OCI-LY7 (cell line): ENCODE measurements at regions not wholly inside any gene's neighbourhood (a gene's known extent, or its start where the extent isn't known, plus 50 kb on each side); places are given as distances from the start of the nearest gene placed in this dataset.

Source experiments
- BruUV-seq: library from RNA; stranded (reverse); fragments of 400-500 nt; replicated peaks from 2 replicates; lab custom pipeline; 2021; lab: Mats Ljungman, UMichigan
- CTCF ChIA-PET: fragments of 300-600 bp; sonication (Branson Sonifier 250); formaldehyde crosslinking; loops from one replicate; lab custom pipeline; 2022; ENCODE audit warnings: antibody characterized with exemption; ENCODE audit not compliant: unreplicated experiment; lab: Charles Lee
- POLR2A ChIA-PET: fragments of 300-600 bp; sonication (Branson Sonifier 250); formaldehyde crosslinking; loops from one replicate; lab custom pipeline; 2022; ENCODE audit warnings: antibody characterized with exemption; lab: Charles Lee
- DNase-seq: peaks from one replicate; pipeline ENCODE4 v3.0.0-alpha.2; 2015; ENCODE audit warnings: low spot score
- H2AFZ ChIP-seq: fragments of 200-600 bp; sonication (generic), shearing (Covaris generic); 2 replicates; pipeline ENCODE4 v1.6.1; 2014; ENCODE audit warnings: mild to moderate bottlenecking, antibody characterized with exemption, low read length, moderate library complexity
- H3K27ac ChIP-seq: fragments of 200-600 bp; sonication (generic); 2 replicates; pipeline ENCODE4 v1.5.1; 2014; ENCODE audit warnings: mixed run types, low read depth, mild to moderate bottlenecking, moderate library complexity, low read length, inconsistent platforms; ENCODE audit not compliant: poor library complexity, severe bottlenecking
- H3K36me3 ChIP-seq: fragments of 200-600 bp; sonication (generic); 2 replicates; pipeline ENCODE4 v1.6.1; 2014; ENCODE audit warnings: mild to moderate bottlenecking, antibody characterized with exemption, low read length, moderate library complexity, mixed read lengths; ENCODE audit not compliant: insufficient read depth
- H3K4me1 ChIP-seq: fragments of 200-600 bp; sonication (generic); 2 replicates; pipeline ENCODE4 v1.5.1; 2014; ENCODE audit warnings: mild to moderate bottlenecking, low read length; ENCODE audit not compliant: insufficient read depth, poor library complexity, severe bottlenecking
- H3K4me2 ChIP-seq: fragments of 200-600 bp; sonication (generic); 2 replicates; pipeline ENCODE4 v1.6.1; 2014; ENCODE audit warnings: mild to moderate bottlenecking, low read length
- H3K4me3 ChIP-seq: fragments of 200-600 bp; sonication (generic); 2 replicates; pipeline ENCODE4 v1.5.1; 2014; ENCODE audit warnings: mild to moderate bottlenecking, low read depth, low read length; ENCODE audit not compliant: poor library complexity, severe bottlenecking
- H3K79me2 ChIP-seq: fragments of 200-600 bp; sonication (generic); 2 replicates; pipeline ENCODE4 v1.6.1; 2016; ENCODE audit warnings: low read depth, mild to moderate bottlenecking, low read length, moderate library complexity, mixed read lengths; ENCODE audit not compliant: insufficient read depth
- H3K9me2 ChIP-seq: fragments of 200-600 bp; sonication (generic); 2 replicates; pipeline ENCODE4 v1.6.1; 2016; ENCODE audit warnings: mild to moderate bottlenecking, low read length, mixed read lengths; ENCODE audit not compliant: insufficient read depth
- H3K9me3 ChIP-seq: fragments of 200-600 bp; sonication (generic); 2 replicates; pipeline ENCODE4 v1.6.1; 2014; ENCODE audit warnings: mild to moderate bottlenecking, mixed run types, low read length, mixed read lengths
- H4K20me1 ChIP-seq: fragments of 200-600 bp; sonication (generic); 2 replicates; pipeline ENCODE4 v1.6.1; 2014; ENCODE audit warnings: mild to moderate bottlenecking, antibody characterized with exemption, low read length, moderate library complexity, mixed read lengths; ENCODE audit not compliant: insufficient read depth
- CTCF ChIP-seq: fragments of 200-600 bp; sonication (generic); conservative IDR thresholded peaks from 2 replicates; pipeline ENCODE4 v1.5.1; 2014; ENCODE audit warnings: mild to moderate bottlenecking, antibody characterized with exemption, low read length, moderate library complexity, mixed read lengths
- EZH2phosphoT487 ChIP-seq: fragments of 200-600 bp; sonication (generic); IDR thresholded peaks from 2 replicates; pipeline ENCODE4 v1.6.1; 2018; ENCODE audit warnings: low read depth, borderline replicate concordance, mild to moderate bottlenecking, mixed run types, antibody characterized with exemption, low read length, moderate library complexity, mixed read lengths
- intact Hi-C: fragments of 100-400 bp; cut with micrococcal nuclease; formaldehyde crosslinking; loops from one replicate; pipeline ENCODE4 v1.10.0; 2022; ENCODE audit not compliant: unreplicated experiment

GRCh38 chr2:220275454-220275853 is 648.0 kb downstream of the SLC4A3 start:
- ChIA-PET POLR2A (no interaction called here), CTCF (no interaction called here)
- Histone ChIP-seq H3K36me3 (no peaks in the 10 kb centered on the region), H3K4me2 (no peak overlapping the region), H4K20me1 (no peaks in the 10 kb centered on the region), H3K27ac (no peak overlapping the region), H3K4me3 (no peak overlapping the region), H3K79me2 (no peaks in the 10 kb centered on the region), H3K9me3 (no peaks in the 10 kb centered on the region), H3K9me2 (no peaks in the 10 kb centered on the region), H2AFZ (no peak overlapping the region), H3K4me1 (no peaks in the 10 kb centered on the region)
- intact Hi-C loops = no loop called here
- TF ChIP-seq EZH2phosphoT487 (no peak), CTCF (no peak)
- DNase-seq = no peak
- BruUV-seq = no TSS peak

GRCh38 chr2:220276741-220277444 is 649.5 kb downstream of the SLC4A3 start:
- Histone ChIP-seq H3K4me3 (no peak overlapping the region), H3K79me2 (no peaks in the 10 kb centered on the region), H4K20me1 (no peaks in the 10 kb centered on the region), H2AFZ (no peak overlapping the region), H3K4me1 (no peaks in the 10 kb centered on the region), H3K9me3 (no peaks in the 10 kb centered on the region), H3K36me3 (no peaks in the 10 kb centered on the region), H3K27ac (no peak overlapping the region), H3K9me2 (no peaks in the 10 kb centered on the region), H3K4me2 (no peak overlapping the region)
- ChIA-PET CTCF (no interaction called here), POLR2A (no interaction called here)
- no TSS peak for BruUV-seq
- TF ChIP-seq EZH2phosphoT487 (no peak), CTCF (no peak)
- intact Hi-C loops = no loop called here
- no peak for DNase-seq

- no peak for DNase-seq
- no TSS peak for BruUV-seq
- no peaks in the 10 kb centered on the region for H3K36me3 ChIP-seq
- H2AFZ ChIP-seq = no peak overlapping the region
- H3K4me2 ChIP-seq = no peak overlapping the region
- H3K27ac ChIP-seq = no peak overlapping the region
- H3K9me2 ChIP-seq = no peaks in the 10 kb centered on the region
- intact Hi-C loops = no loop called here
- H3K4me1 ChIP-seq = no peaks in the 10 kb centered on the region
- CTCF ChIA-PET = no interaction called here
- no peaks in the 10 kb centered on the region for H4K20me1 ChIP-seq
- H3K79me2 ChIP-seq = no peaks in the 10 kb centered on the region
- TF ChIP-seq CTCF (no peak), EZH2phosphoT487 (no peak)
- no peak overlapping the region for H3K4me3 ChIP-seq
- no peaks in the 10 kb centered on the region for H3K9me3 ChIP-seq
- POLR2A ChIA-PET = no interaction called here
Observed at GRCh38 chr2:220277445-220277975, 650.1 kb downstream of the SLC4A3 start.
